Fibroblast of villous mesenchyme (primary cell): ENCODE measurements at regions not wholly inside any gene's neighbourhood (a gene's known extent, or its start where the extent isn't known, plus 50 kb on each side); places are given as distances from the start of the nearest gene placed in this dataset.
"Not testable (repeated sequence)": the region's sequence is repeated elsewhere in the genome, so short reads cannot be mapped to it uniquely, and the experiment has no call there.

Experiments used
- DNase-seq: peaks from one replicate; pipeline ENCODE4 v3.0.0-alpha.2; 2010; ENCODE audit warnings: low read depth
- H3K4me3 ChIP-seq: 2 replicates; pipeline ENCODE4 v1.5.1; 2011; ENCODE audit warnings: low read depth, mild to moderate bottlenecking, low read length
- TF ChIP-seq, protein P1 (sequence below): IDR thresholded peaks from 2 replicates; pipeline ENCODE4 v1.5.1; 2012; ENCODE audit warnings: low read depth, mild to moderate bottlenecking, low read length; ENCODE audit not compliant: insufficient read depth

DNA sequence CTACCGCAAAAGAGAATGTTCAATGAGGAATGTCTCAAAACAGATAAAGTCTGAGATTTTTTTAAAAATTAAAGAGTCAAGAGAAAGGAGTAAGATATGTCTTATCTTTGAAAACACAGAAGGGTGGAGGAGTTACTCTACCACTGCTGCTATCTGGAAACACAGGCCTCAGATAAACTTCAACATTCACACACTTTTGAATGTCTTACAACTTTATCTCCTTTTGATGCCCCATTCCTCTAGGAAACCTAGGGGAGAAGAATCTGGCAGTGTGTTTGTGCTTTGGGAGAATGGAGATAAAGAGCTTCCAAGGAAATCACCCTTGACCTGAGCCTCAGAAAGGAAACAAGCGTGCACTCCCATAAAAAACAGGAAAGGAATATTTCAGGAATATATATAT lies 468.2 kb downstream of the PLOD2 start:
- TF ChIP-seq, protein P1, sequence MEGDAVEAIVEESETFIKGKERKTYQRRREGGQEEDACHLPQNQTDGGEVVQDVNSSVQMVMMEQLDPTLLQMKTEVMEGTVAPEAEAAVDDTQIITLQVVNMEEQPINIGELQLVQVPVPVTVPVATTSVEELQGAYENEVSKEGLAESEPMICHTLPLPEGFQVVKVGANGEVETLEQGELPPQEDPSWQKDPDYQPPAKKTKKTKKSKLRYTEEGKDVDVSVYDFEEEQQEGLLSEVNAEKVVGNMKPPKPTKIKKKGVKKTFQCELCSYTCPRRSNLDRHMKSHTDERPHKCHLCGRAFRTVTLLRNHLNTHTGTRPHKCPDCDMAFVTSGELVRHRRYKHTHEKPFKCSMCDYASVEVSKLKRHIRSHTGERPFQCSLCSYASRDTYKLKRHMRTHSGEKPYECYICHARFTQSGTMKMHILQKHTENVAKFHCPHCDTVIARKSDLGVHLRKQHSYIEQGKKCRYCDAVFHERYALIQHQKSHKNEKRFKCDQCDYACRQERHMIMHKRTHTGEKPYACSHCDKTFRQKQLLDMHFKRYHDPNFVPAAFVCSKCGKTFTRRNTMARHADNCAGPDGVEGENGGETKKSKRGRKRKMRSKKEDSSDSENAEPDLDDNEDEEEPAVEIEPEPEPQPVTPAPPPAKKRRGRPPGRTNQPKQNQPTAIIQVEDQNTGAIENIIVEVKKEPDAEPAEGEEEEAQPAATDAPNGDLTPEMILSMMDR: no peak
- no peak overlapping the region for H3K4me3 ChIP-seq
- DNase-seq: no peak

GRCh38 chr3:145696011-145696410 lies 465.0 kb downstream of the PLOD2 start:
- TF ChIP-seq, protein P1: no peak
- no peak overlapping the region for H3K4me3 ChIP-seq
- no peak for DNase-seq

GRCh38 chr3:145698250-145698649 lies 462.7 kb downstream of the PLOD2 start:
- H3K4me3 ChIP-seq: no peak overlapping the region
- TF ChIP-seq, protein P1: no peak
- DNase-seq: peak; percentile 39

- H3K4me3 ChIP-seq: no peak overlapping the region
- TF ChIP-seq, protein P1: no peak
- DNase-seq: no peak
These were observed 462.2 kb downstream of the PLOD2 start for GRCh38 chr3:145698749-145699148.

DNA sequence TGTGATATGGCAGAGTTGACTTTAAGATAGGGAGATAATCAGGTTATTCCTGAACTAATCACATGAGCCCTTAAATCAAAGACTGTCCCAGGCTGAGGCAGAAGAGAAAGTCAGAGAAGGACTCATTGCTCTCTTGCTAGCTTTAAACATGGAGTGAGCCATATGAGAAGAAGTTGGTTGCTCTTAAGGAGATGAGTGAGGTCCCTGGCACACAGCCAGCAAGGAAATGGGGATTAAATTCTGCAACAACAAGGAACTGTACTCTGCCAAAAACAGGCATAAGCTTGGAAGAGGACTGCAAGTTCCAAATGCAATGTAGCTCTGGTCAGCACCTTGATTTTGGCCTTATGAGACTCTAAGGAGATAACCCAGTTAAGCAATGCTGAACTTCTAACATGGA lies 457.0 kb downstream of the PLOD2 start:
- TF ChIP-seq, protein P1: no peak

DNA sequence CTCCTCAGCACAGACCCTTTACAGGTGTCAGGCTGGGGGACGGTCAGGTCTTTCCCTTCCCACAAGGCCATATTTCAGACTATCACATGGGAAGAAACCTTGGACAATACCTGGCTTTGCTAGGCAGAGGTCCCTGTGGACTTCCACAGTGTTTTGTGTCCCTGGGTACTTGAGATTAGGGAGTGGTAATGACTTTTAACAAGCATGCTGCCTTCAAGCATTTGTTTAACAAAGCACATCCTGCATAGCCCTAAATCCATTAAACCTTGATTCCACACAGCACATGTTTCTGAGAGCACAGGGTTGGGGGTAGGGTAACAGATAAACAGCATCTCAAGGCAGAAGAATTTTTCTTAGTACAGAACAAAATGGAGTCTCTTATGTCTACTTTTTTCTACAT lies 451.2 kb downstream of the PLOD2 start:
- DNase-seq: peak; percentile 2
- H3K4me3 ChIP-seq: not testable (repeated sequence)

More for the DNA sequence above, 457.0 kb downstream of the PLOD2 start:
- DNase-seq: peak; percentile 6
- no peak overlapping the region for H3K4me3 ChIP-seq

DNA sequence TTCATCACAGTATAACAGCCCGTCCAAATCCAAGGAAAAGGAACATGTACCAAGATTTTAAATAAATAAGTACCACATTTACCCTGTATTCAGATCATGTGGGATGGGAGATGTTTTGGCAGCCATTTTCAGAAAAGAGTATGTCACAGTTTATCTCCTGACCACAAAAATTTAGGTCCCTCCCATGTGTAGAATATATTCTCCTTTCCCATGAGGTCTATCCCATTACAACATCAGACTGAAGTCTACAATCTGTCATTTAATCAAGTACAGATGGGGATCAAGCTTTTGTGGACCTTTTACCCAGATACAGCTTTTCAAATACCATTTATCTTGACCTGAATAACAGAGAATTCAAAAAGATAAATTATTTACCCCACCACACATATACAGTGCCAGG lies 444.5 kb downstream of the PLOD2 start:
- peak; percentile 12 for DNase-seq
- TF ChIP-seq, protein P1: no peak
- H3K4me3 ChIP-seq: no peak overlapping the region
